LNCaP clone FGC (cell line): ENCODE measurements at regions not wholly inside any gene's neighbourhood (a gene's known extent, or its start where the extent isn't known, plus 50 kb on each side); places are given as distances from the start of the nearest gene placed in this dataset.

ENCODE experiments used
- DNase-seq: peaks from one replicate; pipeline ENCODE4 v3.0.0-alpha.2; 2011; ENCODE audit warnings: low read depth
- H3K4me3 ChIP-seq: 2 replicates; pipeline ENCODE4 v1.5.1; 2011; ENCODE audit warnings: mild to moderate bottlenecking, low read depth, low read length, control low read depth
- CTCF ChIP-seq: IDR thresholded peaks from 2 replicates; pipeline ENCODE4 v1.5.1; 2012; ENCODE audit warnings: mild to moderate bottlenecking; ENCODE audit not compliant: control insufficient read depth, insufficient read depth; ENCODE audit errors: extremely low read depth

- DNase-seq: no peak
- TF ChIP-seq CTCF: no peak
- no peak overlapping the region for H3K4me3 ChIP-seq
These were observed 214.1 kb upstream of the MEF2C start for GRCh38 chr5:89097103-89097502.

- DNase-seq: no peak
- H3K4me3 ChIP-seq: no peak overlapping the region
- TF ChIP-seq CTCF: no peak
These were observed 212.4 kb upstream of the MEF2C start for GRCh38 chr5:89095341-89095740.

- no peak for DNase-seq
- TF ChIP-seq CTCF: no peak
- H3K4me3 ChIP-seq: no peak overlapping the region
These were observed 207.1 kb upstream of the MEF2C start for GRCh38 chr5:89090037-89090436.

- TF ChIP-seq CTCF: no peak
- H3K4me3 ChIP-seq: no peak overlapping the region
- DNase-seq: no peak
These were observed 204.8 kb upstream of the MEF2C start for GRCh38 chr5:89087551-89088318.

- H3K4me3 ChIP-seq: no peak overlapping the region
- no peak for DNase-seq
- TF ChIP-seq CTCF: no peak
These were observed 204.1 kb upstream of the MEF2C start for GRCh38 chr5:89087128-89087527.

GRCh38 chr5:89086390-89087086, 203.6 kb upstream of the MEF2C start:
- no peak overlapping the region for H3K4me3 ChIP-seq
- TF ChIP-seq CTCF: no peak
- DNase-seq: no peak
